Uterus (tissue), 2 donors: ENCODE measurements at regions not wholly inside any gene's neighbourhood (a gene's known extent, or its start where the extent isn't known, plus 50 kb on each side); places are given as distances from the start of the nearest gene placed in this dataset.

ENCODE experiments used
- CTCF ChIP-seq, 4 experiments: fragments of 200-600 bp in 2 of 4; fragments of 450-650 bp in 2 of 4; sonication (generic) in 2 of 4; IDR thresholded peaks; one replicate each; pipeline ENCODE4 v1.5.1; 2016 to 2019; ENCODE audit warnings: antibody characterized with exemption in 4 of 4, mild to moderate bottlenecking in 2 of 4, moderate library complexity in 1 of 4
- POLR2A ChIP-seq, 2 donors: fragments of 450-650 bp; IDR thresholded peaks; one replicate each; pipeline ENCODE4 v1.6.1; 2016; ENCODE audit warnings: antibody characterized with exemption in 2 of 2, mild to moderate bottlenecking in 1 of 2, moderate library complexity in 1 of 2

GRCh38 chr18:39134255-39134654, 1568.7 kb upstream of the CELF4 start:
- TF ChIP-seq POLR2A (IDR thresholded peaks at IDR 0.05) (no peak), CTCF (IDR thresholded peaks at IDR 0.05) (no peak)
